ENCODE measurements at regions not wholly inside any gene's neighbourhood (a gene's known extent, or its start where the extent isn't known, plus 50 kb on each side); places are given as distances from the start of the nearest gene placed in this dataset.

DNA sequence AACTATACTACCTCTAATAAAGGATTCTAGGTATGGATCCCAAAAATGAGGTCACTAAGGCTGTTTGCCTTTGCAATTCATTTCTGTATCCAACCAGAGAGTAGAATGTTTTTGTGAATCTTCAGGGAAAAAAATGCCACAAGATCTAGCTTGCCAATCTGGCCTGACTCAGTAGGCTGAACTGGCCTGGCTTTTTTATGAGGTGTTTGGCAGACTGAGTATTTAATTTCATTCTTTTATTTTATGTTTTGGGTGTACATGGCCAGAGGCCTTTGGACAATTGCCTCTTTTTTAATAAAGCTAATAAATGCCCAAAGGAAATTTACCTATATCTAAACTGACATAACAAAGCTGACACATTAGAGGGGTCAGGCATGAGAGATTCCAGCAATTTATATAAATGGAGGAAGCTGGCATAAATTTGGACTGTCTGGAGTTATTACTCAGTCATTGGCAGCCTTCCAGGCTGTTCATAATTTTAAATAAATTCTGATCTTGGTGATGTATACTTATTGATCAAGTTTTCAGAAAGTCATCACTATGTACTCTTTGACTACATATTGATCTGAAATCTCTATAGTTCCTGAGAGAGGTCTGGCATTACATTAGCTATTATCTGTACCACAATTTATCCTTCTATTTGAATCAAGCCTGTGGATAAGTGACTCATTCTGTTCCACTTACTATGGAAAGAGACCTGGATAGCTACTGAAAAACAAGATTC is 376.4 kb upstream of the NOCT start:
- no peak for TF ChIP-seq POLR2AphosphoS5 (IDR thresholded peaks at IDR 0.05; ENCODE audit: borderline replicate concordance, low read depth, low read length)
- no peak for TF ChIP-seq EZH2 (IDR thresholded peaks at IDR 0.05)
